MM.1S (cell line): ENCODE measurements at regions not wholly inside any gene's neighbourhood (a gene's known extent, or its start where the extent isn't known, plus 50 kb on each side); places are given as distances from the start of the nearest gene placed in this dataset.

Experiments
- DNase-seq: peaks from one replicate; pipeline ENCODE4 v3.0.0-alpha.2; 2015
- H2AFZ ChIP-seq: fragments of 300-600 bp; sonication (generic); 2 replicates; pipeline ENCODE4 v1.6.0; 2016; ENCODE audit warnings: antibody characterized with exemption, low read length
- H3F3A ChIP-seq: fragments of 300-600 bp; sonication (generic); 2 replicates; pipeline ENCODE4 v1.6.1; 2016; ENCODE audit warnings: mild to moderate bottlenecking, antibody characterized with exemption, low read length, moderate library complexity, mixed read lengths; ENCODE audit not compliant: insufficient read depth
- H3K27ac ChIP-seq: fragments of 300-600 bp; sonication (generic); 2 replicates; pipeline ENCODE4 v1.5.1; 2016; ENCODE audit warnings: mild to moderate bottlenecking, low read length
- H3K27me3 ChIP-seq: fragments of 300-600 bp; sonication (generic); replicated peaks from 2 replicates; pipeline ENCODE4 v1.6.0; 2016; ENCODE audit warnings: low read length; ENCODE audit not compliant: insufficient read depth
- H3K36me3 ChIP-seq: fragments of 300-600 bp; sonication (generic); replicated peaks from 2 replicates; pipeline ENCODE4 v1.6.1; 2016; ENCODE audit warnings: mild to moderate bottlenecking, low read length, mixed read lengths; ENCODE audit not compliant: insufficient read depth
- H3K4me1 ChIP-seq: fragments of 300-600 bp; sonication (generic); 2 replicates; pipeline ENCODE4 v1.6.1; 2016; ENCODE audit warnings: low read length, mixed read lengths
- H3K4me2 ChIP-seq: fragments of 300-600 bp; sonication (generic); 2 replicates; pipeline ENCODE4 v1.6.0; 2016; ENCODE audit warnings: low read depth, low read length
- H3K4me3 ChIP-seq: fragments of 300-600 bp; sonication (generic); 2 replicates; pipeline ENCODE4 v1.5.1; 2016; ENCODE audit warnings: low read length, mixed read lengths
- H3K79me2 ChIP-seq: fragments of 300-600 bp; sonication (generic); 2 replicates; pipeline ENCODE4 v1.6.1; 2016; ENCODE audit warnings: mixed run types, low read length, mixed read lengths
- H3K9ac ChIP-seq: fragments of 300-600 bp; sonication (generic); 2 replicates; pipeline ENCODE4 v1.6.1; 2016; ENCODE audit warnings: low read length, mixed read lengths
- H3K9me2 ChIP-seq: fragments of 300-600 bp; sonication (generic); replicated peaks from 2 replicates; pipeline ENCODE4 v1.6.1; 2016; ENCODE audit warnings: mild to moderate bottlenecking, low read length, mixed read lengths; ENCODE audit not compliant: insufficient read depth
- H3K9me3 ChIP-seq: fragments of 300-600 bp; sonication (generic); replicated peaks from 2 replicates; pipeline ENCODE4 v1.6.1; 2016; ENCODE audit warnings: mild to moderate bottlenecking, low read length, mixed read lengths; ENCODE audit not compliant: insufficient read depth
- H4K20me1 ChIP-seq: fragments of 300-600 bp; sonication (generic); 2 replicates; pipeline ENCODE4 v1.6.1; 2016; ENCODE audit warnings: mild to moderate bottlenecking, low read length, moderate library complexity, mixed read lengths; ENCODE audit not compliant: insufficient read depth
- EZH2 ChIP-seq: fragments of 300-600 bp; sonication (generic); optimal IDR thresholded peaks from 2 replicates; pipeline ENCODE3; 2017; ENCODE audit warnings: low read depth, mild to moderate bottlenecking, antibody characterized with exemption, low read length, mixed read lengths
- EZH2phosphoT487 ChIP-seq: fragments of 300-600 bp; sonication (generic); IDR thresholded peaks from 2 replicates; pipeline ENCODE4 v1.6.1; 2018; ENCODE audit warnings: antibody characterized with exemption, low read length
- TF ChIP-seq, protein P1 (sequence below): fragments of 300-600 bp; sonication (generic); IDR thresholded peaks from 2 replicates; pipeline ENCODE4 v1.5.1; 2016; ENCODE audit warnings: antibody characterized with exemption, low read length, mixed read lengths

DNA sequence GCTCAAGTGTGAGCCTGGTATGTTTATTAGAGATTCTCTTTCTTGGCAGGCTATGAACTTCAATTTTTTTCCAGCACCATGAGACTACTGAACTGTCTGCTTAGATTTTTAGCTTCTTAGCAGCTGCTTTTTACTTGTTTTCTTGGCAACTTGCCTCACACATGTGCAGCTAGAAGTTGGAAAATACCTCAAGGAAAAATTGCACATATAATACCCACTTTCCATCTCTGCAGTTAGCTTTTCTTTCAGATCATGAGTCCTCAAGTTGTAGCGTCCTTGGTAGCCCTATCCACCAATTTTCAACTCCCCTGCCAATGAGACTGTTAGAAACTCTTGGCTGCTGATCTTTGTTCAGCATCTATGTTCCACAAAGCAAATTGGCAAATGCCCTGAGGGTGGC, 302.1 kb downstream of the HRH4 start:
- Histone ChIP-seq H3K27me3 (no peaks in the 10 kb centered on the region), H3K4me1 (no peaks in the 10 kb centered on the region), H3K9me2 (no peaks in the 10 kb centered on the region), H3K79me2 (no peaks in the 10 kb centered on the region), H3K36me3 (no peaks in the 10 kb centered on the region), H3K4me2 (no peak overlapping the region), H3F3A (no peaks in the 10 kb centered on the region), H2AFZ (no peak overlapping the region), H3K27ac (no peak overlapping the region), H4K20me1 (no peaks in the 10 kb centered on the region), H3K4me3 (no peak overlapping the region), H3K9ac (no peak overlapping the region), H3K9me3 (no peaks in the 10 kb centered on the region)
- DNase-seq = no peak
- TF ChIP-seq EZH2 (no peak), EZH2phosphoT487 (no peak)
- TF ChIP-seq, protein P1, sequence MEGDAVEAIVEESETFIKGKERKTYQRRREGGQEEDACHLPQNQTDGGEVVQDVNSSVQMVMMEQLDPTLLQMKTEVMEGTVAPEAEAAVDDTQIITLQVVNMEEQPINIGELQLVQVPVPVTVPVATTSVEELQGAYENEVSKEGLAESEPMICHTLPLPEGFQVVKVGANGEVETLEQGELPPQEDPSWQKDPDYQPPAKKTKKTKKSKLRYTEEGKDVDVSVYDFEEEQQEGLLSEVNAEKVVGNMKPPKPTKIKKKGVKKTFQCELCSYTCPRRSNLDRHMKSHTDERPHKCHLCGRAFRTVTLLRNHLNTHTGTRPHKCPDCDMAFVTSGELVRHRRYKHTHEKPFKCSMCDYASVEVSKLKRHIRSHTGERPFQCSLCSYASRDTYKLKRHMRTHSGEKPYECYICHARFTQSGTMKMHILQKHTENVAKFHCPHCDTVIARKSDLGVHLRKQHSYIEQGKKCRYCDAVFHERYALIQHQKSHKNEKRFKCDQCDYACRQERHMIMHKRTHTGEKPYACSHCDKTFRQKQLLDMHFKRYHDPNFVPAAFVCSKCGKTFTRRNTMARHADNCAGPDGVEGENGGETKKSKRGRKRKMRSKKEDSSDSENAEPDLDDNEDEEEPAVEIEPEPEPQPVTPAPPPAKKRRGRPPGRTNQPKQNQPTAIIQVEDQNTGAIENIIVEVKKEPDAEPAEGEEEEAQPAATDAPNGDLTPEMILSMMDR = no peak

DNA sequence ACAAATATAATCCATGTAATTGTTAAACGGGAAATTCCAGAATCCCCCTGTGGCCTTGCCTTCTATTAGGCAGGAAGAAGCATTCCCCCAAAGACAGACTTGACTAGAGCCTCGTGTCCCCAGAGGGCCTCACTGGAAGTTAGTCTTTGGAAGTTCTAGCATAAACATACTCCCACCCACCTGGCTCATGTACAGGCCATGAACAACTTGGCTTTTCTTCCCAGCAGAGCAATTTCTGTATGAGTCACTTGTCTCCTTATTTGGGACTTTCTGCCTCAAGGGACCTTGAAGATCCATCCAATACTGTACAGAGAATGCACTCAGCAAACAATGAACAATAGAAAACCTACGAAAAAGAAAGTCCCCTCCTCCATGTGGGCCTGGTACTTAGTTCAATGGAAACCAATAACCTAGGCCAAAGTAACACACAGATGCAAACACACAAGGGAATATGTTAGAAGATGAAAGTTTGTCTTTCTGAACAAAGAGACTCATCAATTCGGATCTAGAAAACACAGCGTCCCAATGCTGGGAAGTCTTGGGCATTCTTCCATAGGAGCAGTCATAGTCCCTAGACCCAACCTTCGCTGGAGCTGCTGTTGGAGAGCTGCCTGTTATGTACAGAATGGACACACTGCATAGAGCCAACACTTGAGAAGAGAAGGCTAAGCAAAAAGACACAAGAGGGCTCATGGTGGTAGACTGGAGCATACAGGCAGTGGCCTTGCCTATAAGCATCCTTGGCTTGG, 303.5 kb downstream of the HRH4 start:
- H3K9ac ChIP-seq = no peak overlapping the region
- H3F3A ChIP-seq = no peaks in the 10 kb centered on the region
- no peaks in the 10 kb centered on the region for H3K27me3 ChIP-seq
- H3K9me2 ChIP-seq = no peaks in the 10 kb centered on the region
- no peak overlapping the region for H3K4me3 ChIP-seq
- H3K79me2 ChIP-seq = no peaks in the 10 kb centered on the region
- no peak overlapping the region for H3K27ac ChIP-seq
- no peak overlapping the region for H3K4me2 ChIP-seq
- TF ChIP-seq EZH2 (no peak), EZH2phosphoT487 (no peak)
- TF ChIP-seq, protein P1 = no peak
- H2AFZ ChIP-seq = no peak overlapping the region
- H3K36me3 ChIP-seq = no peaks in the 10 kb centered on the region
- DNase-seq = no peak
- H3K9me3 ChIP-seq = no peaks in the 10 kb centered on the region
- H3K4me1 ChIP-seq = no peaks in the 10 kb centered on the region
- H4K20me1 ChIP-seq = no peaks in the 10 kb centered on the region

DNA sequence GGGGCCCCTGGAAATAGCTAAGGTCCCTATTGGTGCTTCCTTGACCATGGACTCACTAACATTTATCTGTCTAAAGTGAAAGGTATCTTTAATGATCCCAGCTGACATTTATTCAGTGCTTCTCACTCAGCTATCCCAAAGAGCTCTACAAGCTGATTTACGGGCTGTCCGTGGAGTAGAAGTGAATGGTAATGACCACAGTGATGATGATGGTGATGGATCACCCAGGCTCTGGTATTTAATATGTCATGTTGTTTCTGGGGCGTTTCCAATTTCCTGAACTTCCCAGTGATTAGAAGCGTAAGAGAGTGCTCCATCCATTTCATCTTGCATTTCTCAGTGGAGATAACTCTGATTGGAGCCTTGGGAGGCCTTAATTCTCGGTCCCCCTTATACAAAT, 304.3 kb downstream of the HRH4 start:
- Histone ChIP-seq H3K79me2 (no peaks in the 10 kb centered on the region), H3K4me1 (no peaks in the 10 kb centered on the region), H3K27me3 (no peaks in the 10 kb centered on the region), H2AFZ (no peak overlapping the region), H3K9me3 (no peaks in the 10 kb centered on the region), H3K27ac (no peak overlapping the region), H3K9ac (no peak overlapping the region), H3F3A (no peaks in the 10 kb centered on the region), H4K20me1 (no peaks in the 10 kb centered on the region), H3K9me2 (no peaks in the 10 kb centered on the region), H3K36me3 (no peaks in the 10 kb centered on the region), H3K4me2 (no peak overlapping the region), H3K4me3 (no peak overlapping the region)
- TF ChIP-seq EZH2phosphoT487 (no peak), EZH2 (no peak)
- TF ChIP-seq, protein P1 = no peak
- no peak for DNase-seq
